B cell (primary cell): ENCODE measurements at regions not wholly inside any gene's neighbourhood (a gene's known extent, or its start where the extent isn't known, plus 50 kb on each side); places are given as distances from the start of the nearest gene placed in this dataset.

Source experiments
- ATAC-seq: fragments of 200-7000 bp; cut with Tn5 transposase; one replicate; pipeline ENCODE4 v1.10.0; 2021; ENCODE audit warnings: low read depth, mild to moderate bottlenecking, moderate number of reproducible peaks, moderate library complexity
- CTCF ChIA-PET: fragments of 350-600 bp; sonication (Branson Sonifier 250); formaldehyde crosslinking; loops from one replicate; lab custom pipeline; 2021; ENCODE audit warnings: antibody characterized with exemption, inconsistent platforms; lab: Charles Lee
- POLR2A ChIA-PET: fragments of 350-600 bp; sonication (Branson Sonifier 250); formaldehyde crosslinking; loops from one replicate; lab custom pipeline; 2021; ENCODE audit warnings: antibody characterized with exemption; lab: Charles Lee
- DNase-seq: peaks from one replicate; pipeline ENCODE4 v3.0.0; 2013
- H2AFZ ChIP-seq: 2 replicates; pipeline ENCODE4 v1.6.1; 2012; ENCODE audit warnings: mild to moderate bottlenecking, low read depth, low read length; ENCODE audit not compliant: insufficient read depth, poor library complexity, severe bottlenecking
- H3K27ac ChIP-seq, 2 donors: 1 replicate in 1 of 2; 2 replicates in 1 of 2; pipeline ENCODE4 v1.5.1; 2012 to 2013; ENCODE audit warnings: low read length in 2 of 2, mild to moderate bottlenecking in 2 of 2, moderate library complexity in 1 of 2
- H3K27me3 ChIP-seq, 4 experiments: fragments of 200-600 bp in 1 of 4; sonication (generic) in 1 of 4; replicated peaks in 1 of 4; 1 replicate in 2 of 4; 2 replicates in 2 of 4; pipeline versions ENCODE4 v1.6.1 to v1.7.0; 2013 to 2016; ENCODE audit warnings: low read length in 3 of 4, mild to moderate bottlenecking in 2 of 4, mixed read lengths in 1 of 4, moderate library complexity in 1 of 4; ENCODE audit not compliant: insufficient read depth in 4 of 4, control insufficient read depth in 3 of 4; ENCODE audit errors: control extremely low read depth in 1 of 4
- H3K36me3 ChIP-seq, 2 experiments: replicated peaks in 1 of 2; 1 replicate in 1 of 2; 2 replicates in 1 of 2; pipeline versions ENCODE4 v1.6.1 to v1.7.1; 2013; ENCODE audit warnings: low read length in 1 of 2; ENCODE audit not compliant: insufficient read depth in 2 of 2, control insufficient read depth in 1 of 2; ENCODE audit errors: control extremely low read depth in 1 of 2, extremely low read depth in 1 of 2
- H3K4me1 ChIP-seq, 2 donors: fragments of 200-600 bp in 1 of 2; sonication (generic) in 1 of 2; 1 replicate in 1 of 2; 2 replicates in 1 of 2; pipeline versions ENCODE4 v1.5.1 to v1.6.1; 2013 to 2017; ENCODE audit warnings: low read length in 2 of 2; ENCODE audit not compliant: control insufficient read depth in 2 of 2, insufficient read depth in 2 of 2
- H3K4me2 ChIP-seq: replicated peaks from 2 replicates; pipeline ENCODE3; 2012; ENCODE audit warnings: mild to moderate bottlenecking, low read depth, low read length; ENCODE audit not compliant: poor library complexity, severe bottlenecking
- H3K4me3 ChIP-seq, 5 experiments: fragments of 200-600 bp in 1 of 5; sonication (generic) in 1 of 5; 1 replicate in 3 of 5; 2 replicates in 2 of 5; pipeline versions ENCODE4 v1.5.1 to v1.7.0; 2011 to 2016; ENCODE audit warnings: low read length in 4 of 5, mild to moderate bottlenecking in 4 of 5, low read depth in 2 of 5, control low read depth in 1 of 5, moderate library complexity in 1 of 5; ENCODE audit not compliant: insufficient read depth in 1 of 5; ENCODE audit errors: control extremely low read depth in 1 of 5, extremely low read depth in 1 of 5
- H3K79me2 ChIP-seq: fragments of 200-600 bp; sonication (generic); one replicate; pipeline ENCODE4 v1.6.0; 2016; ENCODE audit warnings: low read length; ENCODE audit not compliant: control insufficient read depth, insufficient read depth
- H3K9ac ChIP-seq: fragments of 200-600 bp; sonication (generic); 2 replicates; pipeline ENCODE4 v1.6.1; 2017; ENCODE audit warnings: mild to moderate bottlenecking, low read length, moderate library complexity
- H3K9me3 ChIP-seq, 3 donors: one replicate each; pipeline versions ENCODE4 v1.6.1 to v1.7.1; 2013; ENCODE audit warnings: low read length in 2 of 3; ENCODE audit not compliant: control insufficient read depth in 2 of 3, insufficient read depth in 1 of 3; ENCODE audit errors: control extremely low read depth in 1 of 3
- H4K20me1 ChIP-seq: 2 replicates; pipeline ENCODE4 v1.6.0; 2012; ENCODE audit warnings: mild to moderate bottlenecking, low read length; ENCODE audit not compliant: insufficient read depth, control insufficient read depth, poor library complexity, severe bottlenecking
- H3K27ac Mint-ChIP-seq: one replicate; pipeline ENCODE4 v1.8.0; 2021; ENCODE audit warnings: mixed read lengths
- H3K27me3 Mint-ChIP-seq: one replicate; pipeline ENCODE4 v1.8.0; 2021; ENCODE audit warnings: mixed read lengths
- H3K4me1 Mint-ChIP-seq: one replicate; pipeline ENCODE4 v1.8.0; 2021; ENCODE audit warnings: mixed read lengths
- H3K4me3 Mint-ChIP-seq: one replicate; pipeline ENCODE4 v1.8.0; 2021; ENCODE audit warnings: mixed read lengths
- H3K9me3 Mint-ChIP-seq: one replicate; pipeline ENCODE4 v1.8.0; 2022; ENCODE audit warnings: mixed read lengths; ENCODE audit not compliant: insufficient read depth
- EZH2 ChIP-seq: IDR thresholded peaks from 2 replicates; pipeline ENCODE4 v1.6.1; 2012; ENCODE audit warnings: borderline replicate concordance, low read depth, mild to moderate bottlenecking, moderate library complexity, low read length; ENCODE audit not compliant: insufficient read depth, poor library complexity, severe bottlenecking
- whole genome bisulfite sequencing: methylation state at CpG from one replicate; pipeline ENCODE4 v1.1.5; 2013; ENCODE audit warnings: missing lambda C conversion rate; ENCODE audit not compliant: insufficient coverage; 5-methylcytosine and 5-hydroxymethylcytosine counted together
- intact Hi-C: fragments of 100-400 bp; cut with micrococcal nuclease; formaldehyde crosslinking; loops from one replicate; pipeline ENCODE4 v1.10.0; 2022
- TF ChIP-seq, protein P1 (sequence below): fragments of 200-600 bp; IDR thresholded peaks from one replicate; pipeline ENCODE4 v1.8.0; 2022; ENCODE audit warnings: antibody characterized with exemption, mild to moderate bottlenecking

DNA sequence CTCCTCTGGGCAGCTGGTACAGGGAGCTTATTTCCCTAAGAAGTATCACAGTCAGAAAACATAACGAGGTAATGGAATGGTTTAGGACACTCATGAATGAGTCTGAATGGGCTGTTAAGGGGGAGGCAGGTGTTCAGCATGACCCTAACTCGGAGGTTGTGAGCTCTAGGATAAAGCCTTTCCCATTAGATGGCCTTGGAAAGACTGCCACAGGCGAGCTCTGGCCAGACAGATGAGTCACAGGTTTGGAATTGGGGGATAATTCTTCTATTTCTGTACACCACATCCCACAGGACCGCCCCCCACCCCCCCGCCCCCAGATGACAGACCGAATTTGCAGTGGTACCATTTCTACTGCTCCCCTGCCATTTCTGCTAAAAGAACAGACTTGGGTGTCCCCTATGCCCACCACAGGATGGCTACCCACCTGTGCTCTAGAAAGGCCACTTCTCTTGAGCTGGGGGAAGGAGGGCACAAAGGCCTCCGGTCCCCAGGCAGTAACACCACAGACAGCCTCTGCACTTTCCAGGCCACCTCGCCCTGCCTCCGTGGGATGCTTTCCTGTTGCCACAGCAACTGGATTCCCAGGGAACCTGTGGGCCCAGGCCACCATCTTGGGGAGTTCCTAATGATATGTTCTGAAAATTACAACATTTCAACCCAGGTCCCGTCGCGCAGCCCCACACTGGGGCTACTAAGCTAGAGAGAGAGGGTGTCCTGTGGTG lies 76.7 kb downstream of the TRIM29 start:
- H3K79me2 ChIP-seq: no peaks in the 10 kb centered on the region
- no peak overlapping the region for H3K27ac Mint-ChIP-seq
- no peak overlapping the region for H3K9ac ChIP-seq
- no peaks in the 10 kb centered on the region for H4K20me1 ChIP-seq
- intact Hi-C loops: no loop called here
- H3K4me1 Mint-ChIP-seq: no peaks in the 10 kb centered on the region
- H3K27ac ChIP-seq: no peak overlapping the region
- H3K9me3 Mint-ChIP-seq: no peaks in the 10 kb centered on the region
- H3K4me3 ChIP-seq: no peak overlapping the region
- no peak overlapping the region for H3K4me3 Mint-ChIP-seq
- TF ChIP-seq EZH2: no peak
- TF ChIP-seq, protein P1, sequence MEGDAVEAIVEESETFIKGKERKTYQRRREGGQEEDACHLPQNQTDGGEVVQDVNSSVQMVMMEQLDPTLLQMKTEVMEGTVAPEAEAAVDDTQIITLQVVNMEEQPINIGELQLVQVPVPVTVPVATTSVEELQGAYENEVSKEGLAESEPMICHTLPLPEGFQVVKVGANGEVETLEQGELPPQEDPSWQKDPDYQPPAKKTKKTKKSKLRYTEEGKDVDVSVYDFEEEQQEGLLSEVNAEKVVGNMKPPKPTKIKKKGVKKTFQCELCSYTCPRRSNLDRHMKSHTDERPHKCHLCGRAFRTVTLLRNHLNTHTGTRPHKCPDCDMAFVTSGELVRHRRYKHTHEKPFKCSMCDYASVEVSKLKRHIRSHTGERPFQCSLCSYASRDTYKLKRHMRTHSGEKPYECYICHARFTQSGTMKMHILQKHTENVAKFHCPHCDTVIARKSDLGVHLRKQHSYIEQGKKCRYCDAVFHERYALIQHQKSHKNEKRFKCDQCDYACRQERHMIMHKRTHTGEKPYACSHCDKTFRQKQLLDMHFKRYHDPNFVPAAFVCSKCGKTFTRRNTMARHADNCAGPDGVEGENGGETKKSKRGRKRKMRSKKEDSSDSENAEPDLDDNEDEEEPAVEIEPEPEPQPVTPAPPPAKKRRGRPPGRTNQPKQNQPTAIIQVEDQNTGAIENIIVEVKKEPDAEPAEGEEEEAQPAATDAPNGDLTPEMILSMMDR: no peak
- H3K4me1 ChIP-seq: no peaks in the 10 kb centered on the region
- H3K36me3 ChIP-seq: no peaks in the 10 kb centered on the region
- WGBS: 81% methylated on average over 8 of the region's 12 CpGs
- H3K4me2 ChIP-seq: no peak overlapping the region
- ATAC-seq (no peak), DNase-seq (no peak)
- CTCF ChIA-PET: no interaction called here
- H3K27me3 Mint-ChIP-seq: peaks cover 35% of the 10 kb centered on the region
- POLR2A ChIA-PET: no interaction called here
- H2AFZ ChIP-seq: no peak overlapping the region
- no peaks in the 10 kb centered on the region for H3K27me3 ChIP-seq
- H3K9me3 ChIP-seq: no peaks in the 10 kb centered on the region

DNA sequence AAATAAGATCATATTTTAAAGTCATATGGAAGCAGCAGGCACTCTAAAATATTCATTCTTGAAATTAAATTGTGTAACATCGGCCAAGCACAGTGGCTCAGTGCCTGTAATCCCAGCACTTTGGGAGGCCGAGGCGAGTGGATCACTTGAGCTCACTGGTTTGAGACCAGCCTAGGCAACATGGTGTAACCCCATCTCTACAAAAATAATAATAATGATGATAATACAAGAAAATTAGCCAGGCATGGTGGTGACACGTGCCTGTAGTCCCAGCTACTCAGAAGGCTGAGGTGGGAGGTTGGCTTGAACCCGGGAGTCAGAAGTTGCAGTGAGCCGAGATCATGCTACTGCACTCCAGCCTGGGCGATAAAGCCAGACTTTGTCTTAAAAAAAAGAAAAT lies 77.4 kb downstream of the TRIM29 start:
- no peak overlapping the region for H3K4me3 ChIP-seq
- Mint-ChIP-seq H3K4me3 (no peak overlapping the region), H3K4me1 (no peaks in the 10 kb centered on the region), H3K27me3 (peaks cover 37% of the 10 kb centered on the region), H3K9me3 (no peaks in the 10 kb centered on the region), H3K27ac (no peak overlapping the region)
- H3K4me2 ChIP-seq: no peak overlapping the region
- H3K27ac ChIP-seq: no peak overlapping the region
- no peaks in the 10 kb centered on the region for H3K36me3 ChIP-seq
- intact Hi-C loops: no loop called here
- H2AFZ ChIP-seq: no peak overlapping the region
- TF ChIP-seq, protein P1: no peak
- TF ChIP-seq EZH2: no peak
- H3K79me2 ChIP-seq: no peaks in the 10 kb centered on the region
- CTCF ChIA-PET: no interaction called here
- no peaks in the 10 kb centered on the region for H3K27me3 ChIP-seq
- H3K4me1 ChIP-seq: no peaks in the 10 kb centered on the region
- no peak for DNase-seq
- ATAC-seq: no peak
- H3K9me3 ChIP-seq: no peaks in the 10 kb centered on the region
- no peak overlapping the region for H3K9ac ChIP-seq
- H4K20me1 ChIP-seq: no peaks in the 10 kb centered on the region
- POLR2A ChIA-PET: no interaction called here
- WGBS: 85% methylated on average over 3 of the region's 7 CpGs
